Uterus (tissue), 2 donors: ENCODE measurements at regions not wholly inside any gene's neighbourhood (a gene's known extent, or its start where the extent isn't known, plus 50 kb on each side); places are given as distances from the start of the nearest gene placed in this dataset.

ENCODE experiments used
- POLR2A ChIP-seq, 2 donors: fragments of 450-650 bp; IDR thresholded peaks; one replicate each; pipeline ENCODE4 v1.6.1; 2016; ENCODE audit warnings: antibody characterized with exemption in 2 of 2, mild to moderate bottlenecking in 1 of 2, moderate library complexity in 1 of 2
- TF ChIP-seq, protein P1 (sequence below), 4 experiments: fragments of 200-600 bp in 2 of 4; fragments of 450-650 bp in 2 of 4; sonication (generic) in 2 of 4; IDR thresholded peaks; one replicate each; pipeline ENCODE4 v1.5.1; 2016 to 2019; ENCODE audit warnings: antibody characterized with exemption in 4 of 4, mild to moderate bottlenecking in 2 of 4, moderate library complexity in 1 of 4

DNA sequence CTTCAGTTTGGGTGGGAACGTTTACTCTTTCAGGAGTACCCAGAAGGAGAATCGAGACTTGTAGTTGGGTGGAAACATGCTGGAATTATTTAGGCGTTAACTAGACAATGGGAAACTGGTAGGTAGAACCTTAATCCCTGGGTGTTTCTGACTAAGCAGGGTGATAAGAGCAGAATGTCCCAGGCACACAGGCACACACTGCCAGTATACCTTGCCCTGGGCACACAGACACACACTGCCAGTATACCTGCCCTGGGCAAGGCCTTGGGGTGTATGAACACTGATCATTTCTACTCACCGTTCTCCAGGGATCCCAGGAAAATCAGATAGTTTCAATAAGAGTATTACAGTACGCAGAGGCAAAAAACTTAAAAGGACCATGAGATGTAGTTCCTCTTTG, 115.5 kb downstream of the SNAPC1 start:
- TF ChIP-seq, protein P1, sequence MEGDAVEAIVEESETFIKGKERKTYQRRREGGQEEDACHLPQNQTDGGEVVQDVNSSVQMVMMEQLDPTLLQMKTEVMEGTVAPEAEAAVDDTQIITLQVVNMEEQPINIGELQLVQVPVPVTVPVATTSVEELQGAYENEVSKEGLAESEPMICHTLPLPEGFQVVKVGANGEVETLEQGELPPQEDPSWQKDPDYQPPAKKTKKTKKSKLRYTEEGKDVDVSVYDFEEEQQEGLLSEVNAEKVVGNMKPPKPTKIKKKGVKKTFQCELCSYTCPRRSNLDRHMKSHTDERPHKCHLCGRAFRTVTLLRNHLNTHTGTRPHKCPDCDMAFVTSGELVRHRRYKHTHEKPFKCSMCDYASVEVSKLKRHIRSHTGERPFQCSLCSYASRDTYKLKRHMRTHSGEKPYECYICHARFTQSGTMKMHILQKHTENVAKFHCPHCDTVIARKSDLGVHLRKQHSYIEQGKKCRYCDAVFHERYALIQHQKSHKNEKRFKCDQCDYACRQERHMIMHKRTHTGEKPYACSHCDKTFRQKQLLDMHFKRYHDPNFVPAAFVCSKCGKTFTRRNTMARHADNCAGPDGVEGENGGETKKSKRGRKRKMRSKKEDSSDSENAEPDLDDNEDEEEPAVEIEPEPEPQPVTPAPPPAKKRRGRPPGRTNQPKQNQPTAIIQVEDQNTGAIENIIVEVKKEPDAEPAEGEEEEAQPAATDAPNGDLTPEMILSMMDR (IDR thresholded peaks at IDR 0.05): no peak
- no peak for TF ChIP-seq POLR2A (IDR thresholded peaks at IDR 0.05)
